H1 (cell line): ENCODE measurements at regions not wholly inside any gene's neighbourhood (a gene's known extent, or its start where the extent isn't known, plus 50 kb on each side); places are given as distances from the start of the nearest gene placed in this dataset.

Source experiments
- CTCF ChIA-PET: fragments of 300-600 bp; sonication (Branson Sonifier 250); formaldehyde crosslinking; loops from one replicate; lab custom pipeline; 2021; ENCODE audit not compliant: partially characterized antibody; lab: Charles Lee
- POLR2A ChIA-PET: fragments of 300-600 bp; sonication (Branson Sonifier 250); formaldehyde crosslinking; loops from one replicate; lab custom pipeline; 2021; ENCODE audit warnings: inconsistent platforms; ENCODE audit not compliant: partially characterized antibody; lab: Charles Lee
- DNase-seq, 2 experiments: peaks; one replicate each; pipeline versions ENCODE4 v3.0.0 to v3.0.0-alpha.2; 2010 to 2022; ENCODE audit warnings: low spot score in 2 of 2, low read depth in 1 of 2, mixed read lengths in 1 of 2
- FAIRE-seq: peaks from 2 replicates; lab custom pipeline; 2011; peaks lifted over from hg19 to GRCh38; lab: Jason Lieb, UNC
- H2AFZ ChIP-seq: 2 replicates; pipeline ENCODE4 v1.8.1; 2012; ENCODE audit warnings: low read length, inconsistent platforms
- H2AK5ac ChIP-seq: 2 replicates; pipeline ENCODE4 v1.6.1; 2013; ENCODE audit warnings: low read depth, low read length
- H2BK120ac ChIP-seq: replicated peaks from 2 replicates; pipeline ENCODE3; 2013; ENCODE audit warnings: low read depth, low read length, inconsistent platforms
- H2BK12ac ChIP-seq: 2 replicates; pipeline ENCODE4 v1.6.1; 2013; ENCODE audit warnings: low read depth, low read length
- H2BK15ac ChIP-seq: 2 replicates; pipeline ENCODE4 v1.6.1; 2013; ENCODE audit warnings: low read length
- H2BK20ac ChIP-seq: 2 replicates; pipeline ENCODE4 v1.6.1; 2013; ENCODE audit warnings: low read length
- H2BK5ac ChIP-seq: 2 replicates; pipeline ENCODE4 v1.6.1; 2013; ENCODE audit warnings: low read depth, low read length
- H3K14ac ChIP-seq: 2 replicates; pipeline ENCODE4 v1.6.1; 2013; ENCODE audit warnings: inconsistent platforms; ENCODE audit not compliant: insufficient read length
- H3K18ac ChIP-seq: 2 replicates; pipeline ENCODE4 v1.6.1; 2013; ENCODE audit warnings: low read length; ENCODE audit errors: extremely low read depth
- H3K23ac ChIP-seq: 2 replicates; pipeline ENCODE4 v1.6.1; 2013; ENCODE audit warnings: inconsistent platforms; ENCODE audit not compliant: insufficient read length
- H3K23me2 ChIP-seq: 2 replicates; pipeline ENCODE4 v1.6.1; 2013; ENCODE audit warnings: low read depth, low read length
- H3K27ac ChIP-seq: 2 replicates; pipeline ENCODE4 v1.6.1; 2011; ENCODE audit warnings: low read depth, low read length, inconsistent platforms
- H3K27me3 ChIP-seq, 4 experiments: replicated peaks in 1 of 4; 1 replicate in 1 of 4; 2 replicates in 3 of 4; pipeline versions ENCODE4 v1.6.1 to v1.8.1; 2011 to 2013; ENCODE audit warnings: low read length in 3 of 4, mild to moderate bottlenecking in 3 of 4, inconsistent platforms in 2 of 4, mixed read lengths in 2 of 4, moderate library complexity in 1 of 4; ENCODE audit not compliant: control insufficient read depth in 3 of 4, insufficient read depth in 3 of 4; ENCODE audit errors: extremely low read depth in 1 of 4
- H3K36me3 ChIP-seq, 4 experiments: 2 replicates each; pipeline versions ENCODE4 v1.6.1 to v1.8.1; 2011 to 2013; ENCODE audit warnings: mild to moderate bottlenecking in 4 of 4, low read length in 3 of 4, moderate library complexity in 2 of 4, control low read depth in 1 of 4, inconsistent platforms in 1 of 4; ENCODE audit not compliant: insufficient read depth in 4 of 4, control insufficient read depth in 2 of 4
- H3K4ac ChIP-seq: replicated peaks from 2 replicates; pipeline ENCODE3; 2013; ENCODE audit warnings: low read length, low read depth, mixed read lengths, inconsistent platforms; ENCODE audit not compliant: insufficient read length
- H3K4me1 ChIP-seq, 4 experiments: replicated peaks in 1 of 4; 1 replicate in 1 of 4; 2 replicates in 3 of 4; pipeline versions ENCODE4 v1.6.1 to v1.8.1; 2011 to 2013; ENCODE audit warnings: low read length in 3 of 4, inconsistent platforms in 2 of 4, mixed read lengths in 1 of 4; ENCODE audit not compliant: insufficient read depth in 4 of 4, control insufficient read depth in 3 of 4
- H3K4me2 ChIP-seq, 2 experiments: 2 replicates each; pipeline versions ENCODE4 v1.6.1 to v1.8.1; 2011 to 2013; ENCODE audit warnings: low read depth in 2 of 2, low read length in 2 of 2, control low read depth in 1 of 2, inconsistent platforms in 1 of 2, mild to moderate bottlenecking in 1 of 2; ENCODE audit not compliant: insufficient read depth in 1 of 2
- H3K4me3 ChIP-seq, 4 experiments: fragments of 200-600, 300-600 bp in 1 of 4; sonication (generic), shearing (Covaris generic), sonication (Bioruptor Twin) in 1 of 4; 2 replicates each; pipeline versions ENCODE4 v1.5.1 to v1.8.1; 2011 to 2016; ENCODE audit warnings: low read length in 4 of 4, low read depth in 3 of 4, control low read depth in 2 of 4, inconsistent platforms in 2 of 4, mild to moderate bottlenecking in 2 of 4, mixed read lengths in 1 of 4, moderate library complexity in 1 of 4; ENCODE audit not compliant: insufficient read depth in 2 of 4; ENCODE audit errors: extremely low read depth in 1 of 4
- H3K56ac ChIP-seq: replicated peaks from 2 replicates; pipeline ENCODE3; 2013; ENCODE audit warnings: low read depth, mild to moderate bottlenecking, mixed read lengths, low read length, inconsistent platforms; ENCODE audit not compliant: insufficient read length
- H3K79me1 ChIP-seq: 2 replicates; pipeline ENCODE4 v1.6.1; 2013; ENCODE audit warnings: low read depth, low read length, control low read depth
- H3K79me2 ChIP-seq, 2 experiments: 2 replicates each; pipeline versions ENCODE4 v1.6.1 to v1.8.1; 2012 to 2013; ENCODE audit warnings: low read length in 2 of 2, mild to moderate bottlenecking in 2 of 2, inconsistent platforms in 1 of 2; ENCODE audit not compliant: insufficient read depth in 2 of 2, control insufficient read depth in 1 of 2
- H3K9ac ChIP-seq, 4 experiments: replicated peaks in 1 of 4; 1 replicate in 1 of 4; 2 replicates in 3 of 4; pipeline versions ENCODE4 v1.6.1 to v1.8.1; 2011 to 2013; ENCODE audit warnings: low read depth in 3 of 4, low read length in 3 of 4, control low read depth in 2 of 4, mild to moderate bottlenecking in 2 of 4, moderate library complexity in 2 of 4, inconsistent platforms in 1 of 4; ENCODE audit errors: extremely low read depth in 1 of 4
- H3K9me3 ChIP-seq, 2 experiments: 2 replicates each; pipeline versions ENCODE4 v1.6.1 to v1.8.1; 2012 to 2013; ENCODE audit warnings: mild to moderate bottlenecking in 2 of 2, moderate library complexity in 2 of 2, control low read depth in 1 of 2, inconsistent platforms in 1 of 2, low read depth in 1 of 2, low read length in 1 of 2, mixed read lengths in 1 of 2; ENCODE audit not compliant: insufficient read depth in 2 of 2
- H4K20me1 ChIP-seq, 2 experiments: replicated peaks in 1 of 2; 2 replicates each; pipeline versions ENCODE3 to v1.8.1; 2011 to 2013; ENCODE audit warnings: inconsistent platforms in 2 of 2, low read length in 2 of 2, mild to moderate bottlenecking in 1 of 2; ENCODE audit not compliant: insufficient read depth in 2 of 2, control insufficient read depth in 1 of 2
- H4K5ac ChIP-seq: 2 replicates; pipeline ENCODE4 v1.6.1; 2013; ENCODE audit warnings: low read length, low read depth, mixed read lengths, inconsistent platforms; ENCODE audit not compliant: insufficient read length
- H4K8ac ChIP-seq: 2 replicates; pipeline ENCODE4 v1.8.0; 2013; ENCODE audit warnings: mild to moderate bottlenecking, moderate library complexity, low read length, inconsistent platforms; ENCODE audit not compliant: insufficient read depth; ENCODE audit errors: extremely low read depth
- H4K91ac ChIP-seq: replicated peaks from 2 replicates; pipeline ENCODE3; 2013; ENCODE audit warnings: low read length, mixed read lengths, inconsistent platforms; ENCODE audit not compliant: insufficient read length
- ATF2 ChIP-seq: IDR thresholded peaks from 2 replicates; pipeline ENCODE4 v1.6.1; 2012; ENCODE audit warnings: low read length, inconsistent platforms
- GTF2F1 ChIP-seq: IDR thresholded peaks from 2 replicates; pipeline ENCODE4 v1.6.1; 2012; ENCODE audit warnings: low read depth, low read length, improper control_type of control experiment, borderline replicate concordance
- WGBS, 2 experiments: shearing (Covaris generic) in 1 of 2; methylation state at CpG; one replicate each; pipeline versions ENCODE4 v1.1.6 to v1.1.7; 2013 to 2015; ENCODE audit warnings: low lambda C conversion rate in 2 of 2, mixed read lengths in 2 of 2, inconsistent platforms in 1 of 2, low coverage in 1 of 2, missing lambda C conversion rate in 1 of 2; ENCODE audit not compliant: insufficient replicate concordance in 2 of 2, insufficient coverage in 1 of 2, insufficient read length in 1 of 2; ENCODE audit errors: extremely low coverage in 1 of 2, missing lambda C conversion rate in 1 of 2; 5-methylcytosine and 5-hydroxymethylcytosine counted together

- Histone ChIP-seq H3K9ac (no peak overlapping the region), H2BK20ac (no peak overlapping the region), H4K20me1 (no peaks in the 10 kb centered on the region), H4K5ac (no peak overlapping the region), H4K91ac (no peak overlapping the region), H2BK5ac (no peak overlapping the region), H2AFZ (0 out of 2 replicates have a peak overlapping the region, but pooled peaks have one; percentile 21), H3K14ac (no peak overlapping the region), H2AK5ac (no peak overlapping the region), H2BK15ac (no peak overlapping the region), H3K9me3 (no peaks in the 10 kb centered on the region), H3K23ac (no peak overlapping the region), H3K23me2 (no peaks in the 10 kb centered on the region), H3K27ac (no peak overlapping the region), H3K4me1 (peaks cover 0 to 5% (median 2%) of the 10 kb centered on the region in 4 experiments; a peak in 1 of 7 replicates), H3K56ac (no peak overlapping the region), H3K27me3 (no peaks in the 10 kb centered on the region; a peak in 1 of 7 replicates), H4K8ac (no peak overlapping the region), H2BK120ac (no peak overlapping the region), H3K4ac (no peak overlapping the region), H2BK12ac (no peak overlapping the region), H3K36me3 (no peaks in the 10 kb centered on the region), H3K79me2 (no peaks in the 10 kb centered on the region), H3K79me1 (no peaks in the 10 kb centered on the region), H3K4me3 (no peak overlapping the region), H3K4me2 (0 out of 4 replicates have a peak overlapping the region, but pooled peaks of 1 of the 2 experiments have one; percentile 34), H3K18ac (no peak overlapping the region)
- ChIA-PET CTCF (no interaction called here), POLR2A (interaction anchor here (1.0 kb wide), 1 partner anchor 20 kb away, joined by 3 read pairs; no protein-coding TSS in a partner anchor)
- 92% methylated on average over 8 of the region's 8 CpGs; no CpG with 5 or more reads in 1 of the 2 experiments for WGBS, 2 experiments
- TF ChIP-seq ATF2 (no peak), GTF2F1 (no peak)
- DNase-seq (no peak), FAIRE-seq (no peak)
These were observed 277.5 kb upstream of the KAZN start for GRCh38 chr1:14320986-14321385.
